GM23248 (cell line): ENCODE measurements at regions not wholly inside any gene's neighbourhood (a gene's known extent, or its start where the extent isn't known, plus 50 kb on each side); places are given as distances from the start of the nearest gene placed in this dataset.

ENCODE experiments used
- DNase-seq: peaks from one replicate; pipeline ENCODE4 v3.0.0-alpha.2; 2015
- H2AFZ ChIP-seq: fragments of 200-600 bp; sonication (generic); 2 replicates; pipeline ENCODE4 v1.6.1; 2016; ENCODE audit warnings: antibody characterized with exemption
- H3F3A ChIP-seq: fragments of 200-600 bp; sonication (generic); 2 replicates; pipeline ENCODE4 v1.6.1; 2016; ENCODE audit warnings: mild to moderate bottlenecking, antibody characterized with exemption, mixed run types; ENCODE audit not compliant: insufficient read depth
- H3K27ac ChIP-seq: fragments of 200-600 bp; sonication (generic); 2 replicates; pipeline ENCODE4 v1.5.1; 2016; ENCODE audit warnings: mild to moderate bottlenecking
- H3K27me3 ChIP-seq: fragments of 200-600 bp; sonication (generic); replicated peaks from 2 replicates; pipeline ENCODE4 v1.6.1; 2016; ENCODE audit warnings: mild to moderate bottlenecking; ENCODE audit not compliant: insufficient read depth
- H3K36me3 ChIP-seq: fragments of 200-600 bp; sonication (generic); 2 replicates; pipeline ENCODE4 v1.6.1; 2016; ENCODE audit warnings: low read depth, mild to moderate bottlenecking
- H3K4me1 ChIP-seq: fragments of 200-600 bp; sonication (generic); 2 replicates; pipeline ENCODE4 v1.6.1; 2016; ENCODE audit warnings: mild to moderate bottlenecking; ENCODE audit not compliant: insufficient read depth
- H3K4me2 ChIP-seq: fragments of 200-600 bp; sonication (generic); one replicate; pipeline ENCODE4 v1.6.1; 2016; ENCODE audit warnings: mild to moderate bottlenecking; ENCODE audit not compliant: unreplicated experiment
- H3K4me3 ChIP-seq: fragments of 200-600 bp; sonication (generic); 2 replicates; pipeline ENCODE4 v1.5.1; 2016; ENCODE audit warnings: mild to moderate bottlenecking
- H3K79me2 ChIP-seq: fragments of 200-600 bp; sonication (generic); 2 replicates; pipeline ENCODE4 v1.6.1; 2016; ENCODE audit warnings: mild to moderate bottlenecking; ENCODE audit not compliant: insufficient read depth
- H3K9ac ChIP-seq: fragments of 200-600 bp; sonication (generic); 2 replicates; pipeline ENCODE4 v1.6.1; 2016; ENCODE audit warnings: mild to moderate bottlenecking
- H3K9me2 ChIP-seq: fragments of 200-600 bp; sonication (generic); 2 replicates; pipeline ENCODE4 v1.6.1; 2016; ENCODE audit warnings: mixed run types, mild to moderate bottlenecking, moderate library complexity; ENCODE audit not compliant: insufficient read depth
- H3K9me3 ChIP-seq: fragments of 200-600 bp; sonication (generic); one replicate; pipeline ENCODE4 v1.6.1; 2017; ENCODE audit warnings: low read depth
- H4K20me1 ChIP-seq: fragments of 200-600 bp; sonication (generic); 2 replicates; pipeline ENCODE4 v1.6.0; 2016; ENCODE audit not compliant: insufficient read depth
- EZH2 ChIP-seq: fragments of 200-600 bp; sonication (generic); IDR thresholded peaks from 2 replicates; pipeline ENCODE4 v1.6.1; 2018; ENCODE audit warnings: antibody characterized with exemption, mild to moderate bottlenecking; ENCODE audit not compliant: insufficient read depth, poor library complexity, severe bottlenecking
- EZH2phosphoT487 ChIP-seq: fragments of 200-600 bp; sonication (generic); IDR thresholded peaks from 2 replicates; pipeline ENCODE4 v1.6.1; 2018; ENCODE audit warnings: antibody characterized with exemption, moderate library complexity, mild to moderate bottlenecking, low read depth; ENCODE audit not compliant: insufficient read depth
- WGBS, 2 experiments: methylation state at CpG; one replicate each; pipeline ENCODE4 v1.1.6; 2015 to 2017; ENCODE audit warnings: low lambda C conversion rate in 2 of 2, low coverage in 1 of 2; ENCODE audit errors: missing lambda C conversion rate in 2 of 2; 5-methylcytosine and 5-hydroxymethylcytosine counted together
- in situ Hi-C: fragments of 300-500 bp; cut with MboI; formaldehyde crosslinking; loops from 2 replicates; pipeline ENCODE4 v1.15.0; 2020

- no peak overlapping the region for H2AFZ ChIP-seq
- H3K9me3 ChIP-seq, result no peaks in the 10 kb centered on the region
- no peaks in the 10 kb centered on the region for H3K36me3 ChIP-seq
- no peaks in the 10 kb centered on the region for H3K27me3 ChIP-seq
- TF ChIP-seq EZH2 (no peak), EZH2phosphoT487 (no peak)
- no peak for DNase-seq
- no peak overlapping the region for H3K4me2 ChIP-seq
- H3K27ac ChIP-seq, result no peak overlapping the region
- H4K20me1 ChIP-seq, result no peaks in the 10 kb centered on the region
- WGBS, 2 experiments, result 87 to 95% methylated on average over 20 to 29 of the region's 30 CpGs
- in situ Hi-C loops, result loop anchor here (25.0 kb wide), 1 partner anchor 216 kb away; no protein-coding TSS in a partner anchor
- H3K9ac ChIP-seq, result no peak overlapping the region
- H3F3A ChIP-seq, result peaks cover 7% of the 10 kb centered on the region
- H3K9me2 ChIP-seq, result no peaks in the 10 kb centered on the region
- H3K79me2 ChIP-seq, result no peaks in the 10 kb centered on the region
- no peak overlapping the region for H3K4me3 ChIP-seq
- H3K4me1 ChIP-seq, result peaks cover 15% of the 10 kb centered on the region; the same call in 1 of the 2 replicates
Measured at GRCh38 chr5:39721394-39721793, 296.6 kb upstream of the DAB2 start.

GRCh38 chr5:39720136-39720535 lies 295.4 kb upstream of the DAB2 start:
- H3K4me2 ChIP-seq, result no peak overlapping the region
- no peaks in the 10 kb centered on the region for H3K27me3 ChIP-seq
- H3K9ac ChIP-seq, result no peak overlapping the region
- in situ Hi-C loops, result loop anchor here (25.0 kb wide), 1 partner anchor 217 kb away; no protein-coding TSS in a partner anchor
- no peaks in the 10 kb centered on the region for H3K36me3 ChIP-seq
- peaks cover 15% of the 10 kb centered on the region; the same call in 1 of the 2 replicates for H3K4me1 ChIP-seq
- H2AFZ ChIP-seq, result no peak overlapping the region
- no peaks in the 10 kb centered on the region for H3K9me3 ChIP-seq
- H4K20me1 ChIP-seq, result no peaks in the 10 kb centered on the region
- 87 to 88% methylated on average over 3 of the region's 3 CpGs for WGBS, 2 experiments
- peak; percentile 9 for DNase-seq
- H3K79me2 ChIP-seq, result no peaks in the 10 kb centered on the region
- H3K9me2 ChIP-seq, result no peaks in the 10 kb centered on the region
- no peak overlapping the region for H3K4me3 ChIP-seq
- no peak overlapping the region for H3K27ac ChIP-seq
- TF ChIP-seq EZH2phosphoT487 (no peak), EZH2 (no peak)
- peaks cover 7% of the 10 kb centered on the region for H3F3A ChIP-seq

GRCh38 chr5:39717176-39717897 lies 292.6 kb upstream of the DAB2 start:
- Histone ChIP-seq H4K20me1 (no peaks in the 10 kb centered on the region), H3K79me2 (no peaks in the 10 kb centered on the region), H3K9ac (no peak overlapping the region), H2AFZ (no peak overlapping the region), H3K9me2 (no peaks in the 10 kb centered on the region), H3K4me3 (no peak overlapping the region), H3K36me3 (no peaks in the 10 kb centered on the region), H3K27ac (no peak overlapping the region), H3K4me2 (no peak overlapping the region), H3K9me3 (no peaks in the 10 kb centered on the region), H3K4me1 (peaks cover 15% of the 10 kb centered on the region; the same call in 1 of the 2 replicates), H3F3A (peaks cover 12% of the 10 kb centered on the region), H3K27me3 (no peaks in the 10 kb centered on the region)
- TF ChIP-seq EZH2phosphoT487, result peak; percentile 91; the same call in 1 of the 2 replicates
- no peak for TF ChIP-seq EZH2
- 21 to 22% methylated on average over 2 of the region's 2 CpGs for WGBS, 2 experiments
- DNase-seq, result peak; percentile 63
- in situ Hi-C loops, result loop anchor here (10.0 to 25.0 kb wide), 2 partner anchors 220 to 967 kb away; no protein-coding TSS in a partner anchor

- TF ChIP-seq EZH2phosphoT487, result no peak
- TF ChIP-seq EZH2, result no peak
- DNase-seq, result peak; percentile 50
- in situ Hi-C loops, result loop anchor here (10.0 to 25.0 kb wide), 2 partner anchors 221 to 968 kb away; no protein-coding TSS in a partner anchor
Measured at GRCh38 chr5:39716532-39717028, 291.8 kb upstream of the DAB2 start.

More at GRCh38 chr5:39716532-39717028, 291.8 kb upstream of the DAB2 start:
- 18 to 23% methylated on average over 2 of the region's 2 CpGs for WGBS, 2 experiments
- Histone ChIP-seq H4K20me1 (no peaks in the 10 kb centered on the region), H3F3A (peaks cover 12% of the 10 kb centered on the region), H2AFZ (no peak overlapping the region), H3K27ac (no peak overlapping the region), H3K4me1 (peaks cover 15% of the 10 kb centered on the region; the same call in 1 of the 2 replicates), H3K79me2 (no peaks in the 10 kb centered on the region), H3K4me3 (no peak overlapping the region), H3K27me3 (no peaks in the 10 kb centered on the region), H3K9me2 (no peaks in the 10 kb centered on the region), H3K9me3 (no peaks in the 10 kb centered on the region), H3K36me3 (no peaks in the 10 kb centered on the region), H3K9ac (no peak overlapping the region), H3K4me2 (no peak overlapping the region)
